ENCODE measurements at regions not wholly inside any gene's neighbourhood (a gene's known extent, or its start where the extent isn't known, plus 50 kb on each side); places are given as distances from the start of the nearest gene placed in this dataset.

DNA sequence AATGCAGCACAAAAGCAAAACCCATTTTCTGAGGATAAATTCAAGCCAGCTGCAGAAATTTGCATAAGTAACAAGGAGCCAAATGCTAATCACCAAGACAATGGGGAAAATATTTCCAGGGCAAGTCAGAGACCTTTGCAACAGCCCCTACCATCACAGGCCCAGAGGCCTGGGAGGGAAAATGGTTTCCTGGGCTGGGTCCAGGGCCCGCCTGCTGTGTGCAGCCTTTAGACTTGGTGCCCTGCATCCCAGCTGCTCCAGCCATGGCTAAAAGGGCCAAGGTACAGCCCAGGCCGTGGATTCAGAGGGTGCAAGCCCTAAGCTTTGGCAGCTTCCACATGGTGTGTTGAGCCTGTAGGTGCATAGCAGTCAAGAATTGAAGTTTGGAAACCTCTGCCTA lies 309.5 kb upstream of the SGCG start:
- Histone ChIP-seq H3K9me3 (ENCODE audit: low read length) (no peaks in the 10 kb centered on the region), H3K4me2 (ENCODE audit: low read length) (no peak overlapping the region), H3K4me3 (ENCODE audit: low read depth, low read length, poor library complexity, severe bottlenecking) (no peak overlapping the region), H3K27me3 (ENCODE audit: insufficient read depth, low read length) (no peaks in the 10 kb centered on the region; the same call in 1 of the 2 replicates), H4K20me1 (ENCODE audit: insufficient read depth, low read length) (no peaks in the 10 kb centered on the region), H3F3A (ENCODE audit: insufficient read depth, low read length) (no peaks in the 10 kb centered on the region), H2AFZ (ENCODE audit: low read length) (no peak overlapping the region), H3K79me2 (ENCODE audit: insufficient read depth, low read length) (no peaks in the 10 kb centered on the region), H3K9ac (ENCODE audit: low read length) (no peak overlapping the region), H3K4me1 (ENCODE audit: insufficient read depth, low read length, severe bottlenecking) (no peaks in the 10 kb centered on the region), H3K36me3 (ENCODE audit: insufficient read depth, low read length) (no peaks in the 10 kb centered on the region; the same call in 1 of the 2 replicates), H3K27ac (ENCODE audit: low read depth, low read length, poor library complexity, severe bottlenecking) (no peak overlapping the region), H3K9me2 (ENCODE audit: low read depth, low read length) (no peaks in the 10 kb centered on the region)
- TF ChIP-seq, protein P1, sequence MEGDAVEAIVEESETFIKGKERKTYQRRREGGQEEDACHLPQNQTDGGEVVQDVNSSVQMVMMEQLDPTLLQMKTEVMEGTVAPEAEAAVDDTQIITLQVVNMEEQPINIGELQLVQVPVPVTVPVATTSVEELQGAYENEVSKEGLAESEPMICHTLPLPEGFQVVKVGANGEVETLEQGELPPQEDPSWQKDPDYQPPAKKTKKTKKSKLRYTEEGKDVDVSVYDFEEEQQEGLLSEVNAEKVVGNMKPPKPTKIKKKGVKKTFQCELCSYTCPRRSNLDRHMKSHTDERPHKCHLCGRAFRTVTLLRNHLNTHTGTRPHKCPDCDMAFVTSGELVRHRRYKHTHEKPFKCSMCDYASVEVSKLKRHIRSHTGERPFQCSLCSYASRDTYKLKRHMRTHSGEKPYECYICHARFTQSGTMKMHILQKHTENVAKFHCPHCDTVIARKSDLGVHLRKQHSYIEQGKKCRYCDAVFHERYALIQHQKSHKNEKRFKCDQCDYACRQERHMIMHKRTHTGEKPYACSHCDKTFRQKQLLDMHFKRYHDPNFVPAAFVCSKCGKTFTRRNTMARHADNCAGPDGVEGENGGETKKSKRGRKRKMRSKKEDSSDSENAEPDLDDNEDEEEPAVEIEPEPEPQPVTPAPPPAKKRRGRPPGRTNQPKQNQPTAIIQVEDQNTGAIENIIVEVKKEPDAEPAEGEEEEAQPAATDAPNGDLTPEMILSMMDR (IDR thresholded peaks at IDR 0.05; ENCODE audit: low read length) = no peak
- no peak for TF ChIP-seq EZH2 (IDR thresholded peaks at IDR 0.05; ENCODE audit: borderline replicate concordance, low read length)

GRCh38 chr13:22874839-22875238 lies 305.9 kb upstream of the SGCG start:
- Histone ChIP-seq H3K4me3 (ENCODE audit: low read depth, low read length, poor library complexity, severe bottlenecking) (no peak overlapping the region), H3K4me2 (ENCODE audit: low read length) (no peak overlapping the region), H3K9me2 (ENCODE audit: low read depth, low read length) (no peaks in the 10 kb centered on the region), H2AFZ (ENCODE audit: low read length) (no peak overlapping the region), H3K79me2 (ENCODE audit: insufficient read depth, low read length) (no peaks in the 10 kb centered on the region), H3K9ac (ENCODE audit: low read length) (no peak overlapping the region), H3K36me3 (ENCODE audit: insufficient read depth, low read length) (no peaks in the 10 kb centered on the region; the same call in 1 of the 2 replicates), H3K27me3 (ENCODE audit: insufficient read depth, low read length) (no peaks in the 10 kb centered on the region; the same call in 1 of the 2 replicates), H3K27ac (ENCODE audit: low read depth, low read length, poor library complexity, severe bottlenecking) (no peak overlapping the region), H3K9me3 (ENCODE audit: low read length) (no peaks in the 10 kb centered on the region), H3F3A (ENCODE audit: insufficient read depth, low read length) (no peaks in the 10 kb centered on the region), H3K4me1 (ENCODE audit: insufficient read depth, low read length, severe bottlenecking) (peaks cover 6% of the 10 kb centered on the region), H4K20me1 (ENCODE audit: insufficient read depth, low read length) (no peaks in the 10 kb centered on the region)
- TF ChIP-seq, protein P1 (IDR thresholded peaks at IDR 0.05; ENCODE audit: low read length) = no peak
- no peak for TF ChIP-seq EZH2 (IDR thresholded peaks at IDR 0.05; ENCODE audit: borderline replicate concordance, low read length)

DNA sequence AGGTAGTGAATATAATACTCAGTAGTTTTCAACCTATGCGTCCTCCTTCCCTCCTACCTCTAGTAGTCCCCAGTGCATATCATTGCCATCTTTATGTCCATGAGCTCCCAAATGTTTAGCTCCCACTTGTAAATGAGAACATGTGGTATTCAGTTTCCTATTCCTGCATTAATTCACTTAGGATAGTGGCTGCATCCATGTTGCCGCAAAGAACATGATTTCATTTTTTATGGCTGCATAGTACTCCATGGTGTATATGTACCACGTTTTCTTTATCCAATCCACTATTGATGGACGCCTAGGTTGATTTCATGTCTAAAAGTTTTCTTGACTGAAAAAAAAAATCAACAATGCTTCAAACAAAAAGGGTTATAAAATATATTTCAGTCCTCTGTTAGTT lies 303.4 kb upstream of the SGCG start:
- H3K36me3 ChIP-seq (ENCODE audit: insufficient read depth, low read length) = no peaks in the 10 kb centered on the region; the same call in 1 of the 2 replicates
- no peaks in the 10 kb centered on the region for H3K9me2 ChIP-seq (ENCODE audit: low read depth, low read length)
- no peaks in the 10 kb centered on the region for H3F3A ChIP-seq (ENCODE audit: insufficient read depth, low read length)
- H3K9ac ChIP-seq (ENCODE audit: low read length) = no peak overlapping the region
- no peaks in the 10 kb centered on the region for H3K9me3 ChIP-seq (ENCODE audit: low read length)
- H3K4me2 ChIP-seq (ENCODE audit: low read length) = no peak overlapping the region
- no peaks in the 10 kb centered on the region for H4K20me1 ChIP-seq (ENCODE audit: insufficient read depth, low read length)
- TF ChIP-seq EZH2 (IDR thresholded peaks at IDR 0.05; ENCODE audit: borderline replicate concordance, low read length) = no peak
- TF ChIP-seq, protein P1 (IDR thresholded peaks at IDR 0.05; ENCODE audit: low read length) = no peak
- H3K27me3 ChIP-seq (ENCODE audit: insufficient read depth, low read length) = no peaks in the 10 kb centered on the region; the same call in 1 of the 2 replicates
- H2AFZ ChIP-seq (ENCODE audit: low read length) = no peak overlapping the region
- peaks cover 31% of the 10 kb centered on the region for H3K4me1 ChIP-seq (ENCODE audit: insufficient read depth, low read length, severe bottlenecking)
- H3K4me3 ChIP-seq (ENCODE audit: low read depth, low read length, poor library complexity, severe bottlenecking) = no peak overlapping the region
- no peaks in the 10 kb centered on the region for H3K79me2 ChIP-seq (ENCODE audit: insufficient read depth, low read length)
- no peak overlapping the region for H3K27ac ChIP-seq (ENCODE audit: low read depth, low read length, poor library complexity, severe bottlenecking)
